Right kidney (tissue), 1 donor: ENCODE measurements at regions not wholly inside any gene's neighbourhood (a gene's known extent, or its start where the extent isn't known, plus 50 kb on each side); places are given as distances from the start of the nearest gene placed in this dataset.

Experiments used
- DNase-seq: peaks from one replicate; pipeline ENCODE4 v3.0.0-alpha.2; 2016

GRCh38 chr4:1524761-1525160 is 118.5 kb upstream of the NKX1-1 start:
- DNase-seq = no peak

- DNase-seq = no peak
Measured at GRCh38 chr4:1523907-1524636, 117.8 kb upstream of the NKX1-1 start.

- DNase-seq = no peak
Measured at GRCh38 chr4:1523506-1523905, 117.3 kb upstream of the NKX1-1 start.

- no peak for DNase-seq
Measured at GRCh38 chr4:1523033-1523432, 116.8 kb upstream of the NKX1-1 start.

GRCh38 chr4:1522606-1523005 is 116.4 kb upstream of the NKX1-1 start:
- DNase-seq = no peak

GRCh38 chr4:1521821-1522361 is 115.6 kb upstream of the NKX1-1 start:
- no peak for DNase-seq

- peak; percentile 66 for DNase-seq
Measured at GRCh38 chr4:1520795-1521576, 114.7 kb upstream of the NKX1-1 start.

GRCh38 chr4:1519787-1520661 is 113.8 kb upstream of the NKX1-1 start:
- no peak for DNase-seq

- DNase-seq = no peak
Measured at GRCh38 chr4:1518997-1519700, 112.9 kb upstream of the NKX1-1 start.

- no peak for DNase-seq
Measured at GRCh38 chr4:1517592-1518411, 111.6 kb upstream of the NKX1-1 start.

GRCh38 chr4:1516881-1517480 is 110.7 kb upstream of the NKX1-1 start:
- no peak for DNase-seq

GRCh38 chr4:1516261-1516660 is 110.0 kb upstream of the NKX1-1 start:
- no peak for DNase-seq

- no peak for DNase-seq
Measured at GRCh38 chr4:1515763-1516162, 109.5 kb upstream of the NKX1-1 start.

GRCh38 chr4:1515156-1515555 is 108.9 kb upstream of the NKX1-1 start:
- DNase-seq = no peak

- DNase-seq = no peak
Measured at GRCh38 chr4:1514612-1515011, 108.4 kb upstream of the NKX1-1 start.

GRCh38 chr4:1513936-1514483 is 107.8 kb upstream of the NKX1-1 start:
- no peak for DNase-seq

GRCh38 chr4:1512738-1513660 is 106.8 kb upstream of the NKX1-1 start:
- peak; percentile 67 for DNase-seq

- DNase-seq = no peak
Measured at GRCh38 chr4:1512051-1512737, 106.0 kb upstream of the NKX1-1 start.
